KMS-11 (cell line): ENCODE measurements at regions not wholly inside any gene's neighbourhood (a gene's known extent, or its start where the extent isn't known, plus 50 kb on each side); places are given as distances from the start of the nearest gene placed in this dataset.

Experiments
- H2AFZ ChIP-seq: fragments of 200-600 bp; sonication (generic); 2 replicates; pipeline ENCODE4 v1.6.1; 2016; ENCODE audit warnings: antibody characterized with exemption, mixed run types, low read depth
- H3K27ac ChIP-seq: fragments of 200-600 bp; sonication (generic); 2 replicates; pipeline ENCODE4 v1.6.1; 2016; ENCODE audit warnings: mild to moderate bottlenecking, mixed run types
- H3K27me3 ChIP-seq: fragments of 200-600 bp; sonication (generic); 2 replicates; pipeline ENCODE4 v1.6.1; 2017; ENCODE audit warnings: mild to moderate bottlenecking, low read depth, mixed run types, moderate library complexity; ENCODE audit not compliant: insufficient read depth
- H3K36me3 ChIP-seq: fragments of 200-600 bp; sonication (generic); 2 replicates; pipeline ENCODE4 v1.6.1; 2017; ENCODE audit warnings: mild to moderate bottlenecking, mixed run types; ENCODE audit not compliant: insufficient read depth
- H3K4me1 ChIP-seq: fragments of 200-600 bp; sonication (generic); 2 replicates; pipeline ENCODE4 v1.6.1; 2016; ENCODE audit warnings: mild to moderate bottlenecking, low read depth, mixed run types; ENCODE audit not compliant: poor library complexity, severe bottlenecking
- H3K4me2 ChIP-seq: fragments of 200-600 bp; sonication (generic); 2 replicates; pipeline ENCODE4 v1.7.0; 2016; ENCODE audit warnings: mild to moderate bottlenecking, mixed run types
- H3K4me3 ChIP-seq: fragments of 200-600 bp; sonication (generic); IDR thresholded peaks from 2 replicates; pipeline ENCODE4 v1.6.1; 2017; ENCODE audit warnings: low read depth, low read length, mixed read lengths; ENCODE audit not compliant: insufficient read depth
- H3K79me2 ChIP-seq: fragments of 200-600 bp; sonication (generic); 2 replicates; pipeline ENCODE4 v1.6.1; 2016; ENCODE audit warnings: low read depth, mixed run types; ENCODE audit not compliant: insufficient read depth
- H3K9ac ChIP-seq: fragments of 200-600 bp; sonication (generic); 2 replicates; pipeline ENCODE4 v1.6.1; 2016; ENCODE audit warnings: mild to moderate bottlenecking, mixed run types
- H4K20me1 ChIP-seq: fragments of 200-600 bp; sonication (generic); 2 replicates; pipeline ENCODE4 v1.6.1; 2016; ENCODE audit warnings: mild to moderate bottlenecking, mixed run types; ENCODE audit not compliant: insufficient read depth
- CTCF ChIP-seq: fragments of 200-600 bp; sonication (generic); conservative IDR thresholded peaks from 2 replicates; pipeline ENCODE4 v1.6.1; 2017; ENCODE audit warnings: low read depth, mild to moderate bottlenecking, antibody characterized with exemption, low read length, moderate library complexity, mixed read lengths

- Histone ChIP-seq H2AFZ (no peak overlapping the region), H3K4me1 (no peaks in the 10 kb centered on the region), H3K27me3 (peaks cover 44% of the 10 kb centered on the region; the same call in 1 of the 2 replicates), H3K79me2 (no peaks in the 10 kb centered on the region), H3K4me3 (no peak overlapping the region), H3K9ac (no peak overlapping the region), H4K20me1 (no peaks in the 10 kb centered on the region), H3K27ac (no peak overlapping the region), H3K4me2 (no peak overlapping the region), H3K36me3 (no peaks in the 10 kb centered on the region)
- no peak for TF ChIP-seq CTCF
Observed at GRCh38 chr1:2916706-2917105, 104.6 kb upstream of the ACTRT2 start.

- H3K4me1 ChIP-seq = no peaks in the 10 kb centered on the region
- no peak overlapping the region for H3K4me3 ChIP-seq
- H3K4me2 ChIP-seq = no peak overlapping the region
- no peak for TF ChIP-seq CTCF
- no peaks in the 10 kb centered on the region for H4K20me1 ChIP-seq
- H3K79me2 ChIP-seq = no peaks in the 10 kb centered on the region
- no peak overlapping the region for H2AFZ ChIP-seq
- no peak overlapping the region for H3K9ac ChIP-seq
- H3K36me3 ChIP-seq = no peaks in the 10 kb centered on the region
- peaks cover 45% of the 10 kb centered on the region; the same call in 1 of the 2 replicates for H3K27me3 ChIP-seq
- H3K27ac ChIP-seq = no peak overlapping the region
Observed at GRCh38 chr1:2917284-2917683, 104.0 kb upstream of the ACTRT2 start.

DNA sequence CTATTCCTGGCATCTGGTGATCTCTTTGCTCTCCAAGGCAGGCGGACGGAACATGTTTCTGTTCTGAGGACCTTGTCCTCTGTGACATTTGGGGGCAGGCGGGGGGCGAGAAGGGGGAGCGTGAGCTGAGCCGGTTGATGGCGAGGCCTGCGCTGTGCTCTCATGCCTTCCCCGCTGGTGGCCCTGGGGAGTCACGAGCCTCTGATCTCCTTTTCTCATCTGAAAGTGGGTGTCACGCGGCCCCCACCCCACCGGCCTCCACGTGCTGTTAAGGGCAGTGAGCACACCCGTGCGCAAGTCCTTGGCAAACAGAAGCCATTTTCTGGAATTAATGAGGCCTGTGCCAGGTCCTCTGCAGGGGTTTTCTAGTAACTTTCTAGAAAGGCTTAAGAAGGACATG is 102.8 kb upstream of the ACTRT2 start:
- peaks cover 45% of the 10 kb centered on the region; the same call in 1 of the 2 replicates for H3K27me3 ChIP-seq

DNA sequence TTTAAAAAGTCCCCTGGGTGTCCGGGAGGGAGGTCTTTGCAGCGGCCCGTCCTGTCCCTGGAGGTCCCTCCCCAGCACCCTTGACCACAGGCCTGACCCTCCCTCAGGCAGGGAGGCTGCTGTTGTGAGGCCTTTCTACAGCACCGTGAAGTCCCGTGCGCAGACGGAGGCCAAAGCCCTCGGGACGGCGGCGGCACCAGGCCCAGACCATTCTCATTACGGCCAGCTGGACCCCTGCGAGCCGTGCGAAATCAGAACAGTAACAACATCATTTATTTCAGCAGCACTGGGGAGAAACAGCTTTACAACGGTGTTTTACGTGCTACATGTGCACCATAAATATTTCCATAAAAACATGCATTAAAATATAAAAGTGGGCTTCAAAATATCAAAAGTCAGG is 101.4 kb upstream of the ACTRT2 start:
- Histone ChIP-seq H3K4me2 (no peak overlapping the region), H3K9ac (no peak overlapping the region), H3K27ac (no peak overlapping the region), H3K36me3 (no peaks in the 10 kb centered on the region), H4K20me1 (no peaks in the 10 kb centered on the region), H2AFZ (no peak overlapping the region), H3K4me3 (no peak overlapping the region), H3K27me3 (peaks cover 45% of the 10 kb centered on the region; the same call in 1 of the 2 replicates), H3K79me2 (no peaks in the 10 kb centered on the region), H3K4me1 (no peaks in the 10 kb centered on the region)
- TF ChIP-seq CTCF = no peak

More for the DNA sequence above, 102.8 kb upstream of the ACTRT2 start:
- Histone ChIP-seq H3K9ac (no peak overlapping the region), H3K4me3 (no peak overlapping the region), H3K4me2 (no peak overlapping the region), H3K27ac (no peak overlapping the region), H2AFZ (no peak overlapping the region), H4K20me1 (no peaks in the 10 kb centered on the region), H3K4me1 (no peaks in the 10 kb centered on the region), H3K36me3 (no peaks in the 10 kb centered on the region), H3K79me2 (no peaks in the 10 kb centered on the region)
- no peak for TF ChIP-seq CTCF
